GM23338 (cell line): ENCODE measurements at regions not wholly inside any gene's neighbourhood (a gene's known extent, or its start where the extent isn't known, plus 50 kb on each side); places are given as distances from the start of the nearest gene placed in this dataset.

ENCODE experiments used
- ATAC-seq: fragments of 200-7000 bp; cut with Tn5 transposase; 3 replicates; pipeline ENCODE4 v1.9.1; 2020
- DNase-seq: peaks from one replicate; pipeline ENCODE4 v3.0.0-alpha.2; 2015; ENCODE audit warnings: low spot score
- H2AFZ ChIP-seq: fragments of 200-600 bp; sonication (generic); 2 replicates; pipeline ENCODE4 v1.8.0; 2016; ENCODE audit warnings: antibody characterized with exemption, mild to moderate bottlenecking, moderate library complexity
- H3F3A ChIP-seq: fragments of 200-600 bp; sonication (generic); replicated peaks from 2 replicates; pipeline ENCODE4 v1.8.0; 2017; ENCODE audit warnings: antibody characterized with exemption, mixed run types, low read depth
- H3K27ac ChIP-seq: fragments of 200-600 bp; sonication (generic); 2 replicates; pipeline ENCODE4 v1.6.1; 2016; ENCODE audit warnings: low read depth
- H3K27me3 ChIP-seq: fragments of 200-600 bp; sonication (generic); 2 replicates; pipeline ENCODE4 v1.8.0; 2016; ENCODE audit warnings: mild to moderate bottlenecking, mixed run types, moderate library complexity; ENCODE audit not compliant: insufficient read depth
- H3K36me3 ChIP-seq: fragments of 200-600 bp; sonication (generic); 2 replicates; pipeline ENCODE4 v1.8.0; 2016; ENCODE audit warnings: mild to moderate bottlenecking; ENCODE audit not compliant: insufficient read depth
- H3K4me1 ChIP-seq: fragments of 200-600 bp; sonication (generic); 2 replicates; pipeline ENCODE4 v1.8.0; 2016; ENCODE audit warnings: mild to moderate bottlenecking, moderate library complexity; ENCODE audit not compliant: insufficient read depth
- H3K4me2 ChIP-seq: fragments of 200-600 bp; sonication (generic); 2 replicates; pipeline ENCODE4 v1.7.1; 2017; ENCODE audit warnings: mixed run types
- H3K4me3 ChIP-seq: fragments of 200-600 bp; sonication (generic); 2 replicates; pipeline ENCODE4 v1.6.1; 2016; ENCODE audit warnings: mixed run types
- H3K79me2 ChIP-seq: fragments of 200-600 bp; sonication (generic); replicated peaks from 2 replicates; pipeline ENCODE4 v1.8.0; 2017; ENCODE audit warnings: mild to moderate bottlenecking; ENCODE audit not compliant: insufficient read depth
- H3K9me2 ChIP-seq: fragments of 200-600 bp; sonication (generic); 2 replicates; pipeline ENCODE4 v1.8.0; 2017; ENCODE audit not compliant: insufficient read depth
- H4K20me1 ChIP-seq: fragments of 200-600 bp; sonication (generic); replicated peaks from 2 replicates; pipeline ENCODE4 v1.8.0; 2017; ENCODE audit warnings: mild to moderate bottlenecking; ENCODE audit not compliant: insufficient read depth
- H3K27ac Mint-ChIP-seq: 2 replicates; pipeline ENCODE4 v1.8.0; 2020; ENCODE audit warnings: inconsistent platforms, mild to moderate bottlenecking, moderate library complexity, mixed read lengths
- H3K27me3 Mint-ChIP-seq: 3 replicates; pipeline ENCODE4 v1.8.0; 2022; ENCODE audit warnings: low read depth, mild to moderate bottlenecking, moderate library complexity, mixed read lengths, inconsistent platforms; ENCODE audit not compliant: insufficient read depth, poor library complexity
- H3K36me3 Mint-ChIP-seq: 3 replicates; pipeline ENCODE4 v1.8.0; 2021; ENCODE audit warnings: low read depth, mild to moderate bottlenecking, inconsistent platforms, moderate library complexity, mixed read lengths
- H3K4me1 Mint-ChIP-seq: 3 replicates; pipeline ENCODE4 v1.8.0; 2020; ENCODE audit warnings: mild to moderate bottlenecking, inconsistent platforms, mixed read lengths
- H3K4me3 Mint-ChIP-seq: 3 replicates; pipeline ENCODE4 v1.8.0; 2021; ENCODE audit warnings: moderate library complexity, mild to moderate bottlenecking, inconsistent platforms, mixed read lengths
- H3K9me3 Mint-ChIP-seq: 3 replicates; pipeline ENCODE4 v1.8.0; 2020; ENCODE audit warnings: moderate library complexity, mild to moderate bottlenecking, inconsistent platforms, mixed read lengths
- CREB1 ChIP-seq: fragments of 250-450 bp; sonication (Bioruptor Pico); IDR thresholded peaks from 2 replicates; pipeline ENCODE4 v1.5.0; 2020; ENCODE audit warnings: low read depth, mild to moderate bottlenecking, moderate library complexity
- CTCF ChIP-seq, 2 experiments: fragments of 200-600 bp in 1 of 2; sonication (generic) in 1 of 2; conservative IDR thresholded peaks; 2 replicates each; pipeline versions ENCODE4 v1.5.1 to v1.6.1; 2016 to 2017; ENCODE audit warnings: antibody characterized with exemption in 2 of 2, low read depth in 2 of 2, mild to moderate bottlenecking in 2 of 2, moderate library complexity in 1 of 2
- ETS1 ChIP-seq: IDR thresholded peaks from 2 replicates; pipeline ENCODE4 v1.6.1; 2016; ENCODE audit warnings: antibody characterized with exemption
- EZH2 ChIP-seq: fragments of 200-600 bp; sonication (generic); IDR thresholded peaks from one replicate; pipeline ENCODE4 v1.8.0; 2017; ENCODE audit warnings: antibody characterized with exemption, mild to moderate bottlenecking, low read depth; ENCODE audit not compliant: unreplicated experiment
- EZH2phosphoT487 ChIP-seq: fragments of 200-600 bp; sonication (generic); IDR thresholded peaks from one replicate; pipeline ENCODE4 v1.8.1; 2018; ENCODE audit warnings: antibody characterized with exemption; ENCODE audit not compliant: unreplicated experiment
- JUNB ChIP-seq: IDR thresholded peaks from one replicate; pipeline ENCODE4 v1.6.1; 2016; ENCODE audit warnings: antibody characterized with exemption; ENCODE audit not compliant: unreplicated experiment
- NANOG ChIP-seq: IDR thresholded peaks from 2 replicates; pipeline ENCODE4 v1.6.1; 2016; ENCODE audit warnings: antibody characterized with exemption, borderline replicate concordance
- POLR2AphosphoS5 ChIP-seq: IDR thresholded peaks from 2 replicates; pipeline ENCODE4 v1.6.1; 2016; ENCODE audit warnings: antibody characterized with exemption, low read depth
- REST ChIP-seq: IDR thresholded peaks from one replicate; pipeline ENCODE4 v1.6.1; 2018; ENCODE audit warnings: antibody characterized with exemption; ENCODE audit not compliant: unreplicated experiment
- STAT1 ChIP-seq: IDR thresholded peaks from one replicate; pipeline ENCODE4 v1.6.1; 2016; ENCODE audit warnings: antibody characterized with exemption; ENCODE audit not compliant: unreplicated experiment
- ZNF114 ChIP-seq: fragments of 250-450 bp; sonication (Bioruptor Pico); IDR thresholded peaks from 2 replicates; pipeline ENCODE4 v1.5.0; 2020; ENCODE audit warnings: mild to moderate bottlenecking, moderate library complexity
- ZNF331 ChIP-seq: fragments of 250-450 bp; sonication (Bioruptor Pico); IDR thresholded peaks from 2 replicates; pipeline ENCODE4 v1.5.0; 2020; ENCODE audit warnings: low read depth, mild to moderate bottlenecking, moderate library complexity
- ZNF462 ChIP-seq: fragments of 250-450 bp; sonication (Bioruptor Pico); IDR thresholded peaks from 2 replicates; pipeline ENCODE4 v1.5.0; 2020; ENCODE audit warnings: mild to moderate bottlenecking, moderate library complexity

GRCh38 chr4:132823419-132823818 is 325.7 kb upstream of the PCDH10 start:
- Mint-ChIP-seq H3K36me3 (no peaks in the 10 kb centered on the region), H3K9me3 (no peaks in the 10 kb centered on the region; the same call in 2 of the 3 replicates), H3K27me3 (no peaks in the 10 kb centered on the region), H3K4me3 (no peak overlapping the region), H3K4me1 (no peaks in the 10 kb centered on the region), H3K27ac (no peak overlapping the region)
- Histone ChIP-seq H3K27me3 (no peaks in the 10 kb centered on the region), H3F3A (no peaks in the 10 kb centered on the region), H3K4me1 (no peaks in the 10 kb centered on the region), H3K4me3 (no peak overlapping the region), H3K4me2 (no peak overlapping the region), H4K20me1 (no peaks in the 10 kb centered on the region), H2AFZ (no peak overlapping the region), H3K9me2 (no peaks in the 10 kb centered on the region), H3K27ac (no peak overlapping the region), H3K79me2 (no peaks in the 10 kb centered on the region), H3K36me3 (no peaks in the 10 kb centered on the region)
- TF ChIP-seq ZNF331 (CRISPR knock-in tag) = no peak
- TF ChIP-seq CREB1 (CRISPR knock-in tag) = no peak
- no peak for TF ChIP-seq STAT1
- no peak for TF ChIP-seq JUNB
- no peak for TF ChIP-seq ZNF462 (CRISPR knock-in tag)
- TF ChIP-seq POLR2AphosphoS5 = no peak
- no peak for TF ChIP-seq ETS1
- no peak for TF ChIP-seq NANOG
- TF ChIP-seq REST = no peak
- no peak for TF ChIP-seq ZNF114 (CRISPR knock-in tag)
- no peak for TF ChIP-seq EZH2
- no peak for TF ChIP-seq EZH2phosphoT487
- TF ChIP-seq CTCF (conservative IDR thresholded peaks at IDR 0.05; ENCODE audit: low read depth in 2 of 2) = no peak
- DNase-seq = no peak
- ATAC-seq = no peak
